Activated CD8-positive, alpha-beta T cell treated with anti-CD3 and anti-CD28 coated beads for 36 hours (primary cell): ENCODE measurements at regions not wholly inside any gene's neighbourhood (a gene's known extent, or its start where the extent isn't known, plus 50 kb on each side); places are given as distances from the start of the nearest gene placed in this dataset.

ENCODE experiments used
- ATAC-seq: fragments of 200-7000 bp; cut with Tn5 transposase; one replicate; pipeline ENCODE4 v1.10.0; 2021; ENCODE audit warnings: mild to moderate bottlenecking, moderate library complexity
- CTCF ChIA-PET: fragments of 350-600 bp; sonication (Branson Sonifier 250); formaldehyde crosslinking; loops from one replicate; lab custom pipeline; 2021; ENCODE audit warnings: antibody characterized with exemption; lab: Charles Lee
- POLR2A ChIA-PET: fragments of 350-600 bp; sonication (Branson Sonifier 250); formaldehyde crosslinking; loops from one replicate; lab custom pipeline; 2021; ENCODE audit warnings: antibody characterized with exemption; lab: Charles Lee
- DNase-seq: peaks from one replicate; pipeline ENCODE4 v3.0.0-alpha.2; 2020
- H3K27ac Mint-ChIP-seq: one replicate; pipeline ENCODE4 v1.8.0; 2021; ENCODE audit warnings: mild to moderate bottlenecking, mixed read lengths
- H3K27me3 Mint-ChIP-seq: one replicate; pipeline ENCODE4 v1.8.0; 2021; ENCODE audit warnings: mixed read lengths
- H3K36me3 Mint-ChIP-seq: one replicate; pipeline ENCODE4 v1.8.0; 2021; ENCODE audit warnings: low read depth, mixed read lengths
- H3K4me1 Mint-ChIP-seq: one replicate; pipeline ENCODE4 v1.8.0; 2021; ENCODE audit warnings: low read depth, mixed read lengths
- H3K4me3 Mint-ChIP-seq: one replicate; pipeline ENCODE4 v1.8.0; 2021; ENCODE audit warnings: mild to moderate bottlenecking, moderate library complexity, mixed read lengths
- H3K9me3 Mint-ChIP-seq: one replicate; pipeline ENCODE4 v1.8.0; 2021; ENCODE audit warnings: mixed read lengths
- CTCF ChIP-seq: fragments of 200-600 bp; IDR thresholded peaks from one replicate; pipeline ENCODE4 v1.8.0; 2022; ENCODE audit warnings: antibody characterized with exemption, mild to moderate bottlenecking
- intact Hi-C: fragments of 100-400 bp; cut with micrococcal nuclease; formaldehyde crosslinking; loops from one replicate; pipeline ENCODE4 v1.10.0; 2022

GRCh38 chr5:105563842-105564241 lies 2001.3 kb upstream of the NUDT12 start:
- POLR2A ChIA-PET: no interaction called here
- CTCF ChIA-PET: no interaction called here
- Mint-ChIP-seq H3K27ac (no peak overlapping the region), H3K4me1 (no peaks in the 10 kb centered on the region), H3K4me3 (no peak overlapping the region), H3K27me3 (no peaks in the 10 kb centered on the region), H3K36me3 (no peaks in the 10 kb centered on the region), H3K9me3 (peaks cover 5% of the 10 kb centered on the region)
- intact Hi-C loops: no loop called here
- DNase-seq (no peak), ATAC-seq (no peak)
- TF ChIP-seq CTCF: no peak

- CTCF ChIA-PET: no interaction called here
- no peak for DNase-seq
- ATAC-seq: no peak
- POLR2A ChIA-PET: no interaction called here
- H3K27ac Mint-ChIP-seq: no peak overlapping the region
- H3K4me3 Mint-ChIP-seq: no peak overlapping the region
- H3K27me3 Mint-ChIP-seq: no peaks in the 10 kb centered on the region
- peaks cover 9% of the 10 kb centered on the region for H3K9me3 Mint-ChIP-seq
- H3K4me1 Mint-ChIP-seq: no peaks in the 10 kb centered on the region
- no peak for TF ChIP-seq CTCF
- intact Hi-C loops: no loop called here
- H3K36me3 Mint-ChIP-seq: no peaks in the 10 kb centered on the region
These were observed 1992.1 kb upstream of the NUDT12 start for GRCh38 chr5:105554568-105555169.

GRCh38 chr5:105544300-105544699 lies 1981.7 kb upstream of the NUDT12 start:
- no peak for TF ChIP-seq CTCF
- Mint-ChIP-seq H3K27ac (no peak overlapping the region), H3K9me3 (peaks cover 10% of the 10 kb centered on the region), H3K4me3 (no peak overlapping the region), H3K36me3 (no peaks in the 10 kb centered on the region), H3K27me3 (no peaks in the 10 kb centered on the region), H3K4me1 (no peaks in the 10 kb centered on the region)
- DNase-seq (no peak), ATAC-seq (no peak)
- CTCF ChIA-PET: no interaction called here
- intact Hi-C loops: no loop called here
- POLR2A ChIA-PET: no interaction called here

GRCh38 chr5:105536675-105537074 lies 1974.1 kb upstream of the NUDT12 start:
- no peak overlapping the region for H3K27ac Mint-ChIP-seq
- CTCF ChIA-PET: no interaction called here
- ATAC-seq: no peak
- POLR2A ChIA-PET: no interaction called here
- no peaks in the 10 kb centered on the region for H3K4me1 Mint-ChIP-seq
- intact Hi-C loops: no loop called here
- no peak for DNase-seq
- no peaks in the 10 kb centered on the region for H3K27me3 Mint-ChIP-seq
- H3K36me3 Mint-ChIP-seq: no peaks in the 10 kb centered on the region
- no peak for TF ChIP-seq CTCF
- H3K9me3 Mint-ChIP-seq: peaks cover 6% of the 10 kb centered on the region
- no peak overlapping the region for H3K4me3 Mint-ChIP-seq

- ChIA-PET CTCF (no interaction called here), POLR2A (no interaction called here)
- DNase-seq (no peak), ATAC-seq (no peak)
- TF ChIP-seq CTCF: no peak
- H3K27ac Mint-ChIP-seq: no peak overlapping the region
- H3K4me3 Mint-ChIP-seq: no peak overlapping the region
- no peaks in the 10 kb centered on the region for H3K27me3 Mint-ChIP-seq
- no peaks in the 10 kb centered on the region for H3K36me3 Mint-ChIP-seq
- intact Hi-C loops: no loop called here
- no peaks in the 10 kb centered on the region for H3K4me1 Mint-ChIP-seq
- H3K9me3 Mint-ChIP-seq: peaks cover 16% of the 10 kb centered on the region
These were observed 1968.2 kb upstream of the NUDT12 start for GRCh38 chr5:105530716-105531261.
